Calu3 (cell line): ENCODE measurements at regions not wholly inside any gene's neighbourhood (a gene's known extent, or its start where the extent isn't known, plus 50 kb on each side); places are given as distances from the start of the nearest gene placed in this dataset.

Experiments
- BruUV-seq: library from RNA; stranded (reverse); fragments of 400-500 nt; replicated peaks from 2 replicates; lab custom pipeline; 2021; lab: Mats Ljungman, UMichigan
- CTCF ChIA-PET: fragments of 300-600 bp; sonication (Branson Sonifier 250); formaldehyde crosslinking; loops from one replicate; lab custom pipeline; 2022; ENCODE audit warnings: antibody characterized with exemption; lab: Charles Lee
- DNase-seq: peaks from one replicate; pipeline ENCODE4 v3.0.0; 2022
- H3K27ac Mint-ChIP-seq: one replicate; pipeline ENCODE4 v1.8.0; 2022; ENCODE audit warnings: mixed read lengths; ENCODE audit not compliant: unreplicated experiment
- H3K27me3 Mint-ChIP-seq: one replicate; pipeline ENCODE4 v1.8.0; 2022; ENCODE audit warnings: mixed read lengths; ENCODE audit not compliant: unreplicated experiment
- H3K36me3 Mint-ChIP-seq: one replicate; pipeline ENCODE4 v1.8.0; 2022; ENCODE audit warnings: mild to moderate bottlenecking, moderate library complexity, mixed read lengths; ENCODE audit not compliant: insufficient read depth, unreplicated experiment
- H3K4me1 Mint-ChIP-seq: one replicate; pipeline ENCODE4 v1.8.0; 2022; ENCODE audit warnings: mild to moderate bottlenecking, low read depth, mixed read lengths; ENCODE audit not compliant: unreplicated experiment
- H3K4me3 Mint-ChIP-seq: one replicate; pipeline ENCODE4 v1.8.0; 2022; ENCODE audit warnings: mild to moderate bottlenecking, low read depth, moderate library complexity, mixed read lengths; ENCODE audit not compliant: unreplicated experiment
- H3K9me3 Mint-ChIP-seq: one replicate; pipeline ENCODE4 v1.8.0; 2022; ENCODE audit warnings: low read depth, mixed read lengths; ENCODE audit not compliant: unreplicated experiment
- intact Hi-C: fragments of 100-400 bp; cut with micrococcal nuclease; formaldehyde crosslinking; loops from one replicate; pipeline ENCODE4 v1.10.0; 2022; ENCODE audit not compliant: unreplicated experiment
- TF ChIP-seq, protein P1 (sequence below): fragments of 200-600 bp; IDR thresholded peaks from one replicate; pipeline ENCODE4 v1.8.0; 2022; ENCODE audit warnings: antibody characterized with exemption; ENCODE audit not compliant: unreplicated experiment

DNA sequence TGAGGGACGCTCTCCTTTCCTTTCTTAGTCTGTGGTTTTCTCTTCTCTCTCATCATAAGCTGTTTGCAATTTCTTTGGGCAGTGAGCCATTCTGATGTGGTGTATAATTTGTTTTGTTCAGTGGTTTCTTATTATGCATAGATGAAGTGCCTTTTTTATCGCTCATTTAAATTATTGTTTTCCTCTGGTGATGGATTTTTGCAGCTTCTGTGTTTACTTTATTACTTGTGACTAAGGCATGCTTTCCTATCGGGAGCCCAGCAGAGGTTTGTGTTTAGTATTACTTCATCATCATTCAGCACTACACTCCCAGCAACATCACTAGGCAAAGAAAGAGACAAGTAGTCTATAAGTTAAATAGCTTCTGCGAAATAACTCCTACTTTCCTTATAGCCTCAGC, 586.6 kb upstream of the NOVA1 start:
- intact Hi-C loops = no loop called here
- H3K27me3 Mint-ChIP-seq = no peaks in the 10 kb centered on the region
- no peak overlapping the region for H3K27ac Mint-ChIP-seq
- no peak overlapping the region for H3K4me3 Mint-ChIP-seq
- TF ChIP-seq, protein P1, sequence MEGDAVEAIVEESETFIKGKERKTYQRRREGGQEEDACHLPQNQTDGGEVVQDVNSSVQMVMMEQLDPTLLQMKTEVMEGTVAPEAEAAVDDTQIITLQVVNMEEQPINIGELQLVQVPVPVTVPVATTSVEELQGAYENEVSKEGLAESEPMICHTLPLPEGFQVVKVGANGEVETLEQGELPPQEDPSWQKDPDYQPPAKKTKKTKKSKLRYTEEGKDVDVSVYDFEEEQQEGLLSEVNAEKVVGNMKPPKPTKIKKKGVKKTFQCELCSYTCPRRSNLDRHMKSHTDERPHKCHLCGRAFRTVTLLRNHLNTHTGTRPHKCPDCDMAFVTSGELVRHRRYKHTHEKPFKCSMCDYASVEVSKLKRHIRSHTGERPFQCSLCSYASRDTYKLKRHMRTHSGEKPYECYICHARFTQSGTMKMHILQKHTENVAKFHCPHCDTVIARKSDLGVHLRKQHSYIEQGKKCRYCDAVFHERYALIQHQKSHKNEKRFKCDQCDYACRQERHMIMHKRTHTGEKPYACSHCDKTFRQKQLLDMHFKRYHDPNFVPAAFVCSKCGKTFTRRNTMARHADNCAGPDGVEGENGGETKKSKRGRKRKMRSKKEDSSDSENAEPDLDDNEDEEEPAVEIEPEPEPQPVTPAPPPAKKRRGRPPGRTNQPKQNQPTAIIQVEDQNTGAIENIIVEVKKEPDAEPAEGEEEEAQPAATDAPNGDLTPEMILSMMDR = no peak
- CTCF ChIA-PET = no interaction called here
- H3K36me3 Mint-ChIP-seq = no peaks in the 10 kb centered on the region
- DNase-seq = no peak
- H3K4me1 Mint-ChIP-seq = no peaks in the 10 kb centered on the region
- BruUV-seq = no TSS peak
- H3K9me3 Mint-ChIP-seq = peaks cover 5% of the 10 kb centered on the region

DNA sequence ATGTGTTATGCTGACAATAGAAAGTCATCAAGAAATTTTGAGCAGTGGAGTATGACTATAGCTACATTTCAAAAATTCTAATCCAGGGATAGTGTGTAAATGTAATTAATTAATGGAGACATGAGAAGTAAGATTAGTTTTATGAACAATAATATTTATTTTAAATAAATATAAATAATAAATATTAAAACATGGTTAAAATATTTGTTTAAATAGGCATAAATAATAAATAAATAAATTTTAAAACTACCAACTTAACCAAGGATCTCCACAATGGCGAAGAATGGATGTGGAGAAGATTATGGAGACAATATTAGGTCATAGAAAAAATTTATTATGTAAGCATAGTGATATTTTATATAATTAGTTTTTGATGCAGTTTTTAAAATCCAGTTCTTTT, 588.2 kb upstream of the NOVA1 start:
- intact Hi-C loops = no loop called here
- no peak for DNase-seq
- H3K4me3 Mint-ChIP-seq = no peak overlapping the region
- TF ChIP-seq, protein P1 = no peak
- H3K27me3 Mint-ChIP-seq = no peaks in the 10 kb centered on the region
- peaks cover 8% of the 10 kb centered on the region for H3K9me3 Mint-ChIP-seq
- no peaks in the 10 kb centered on the region for H3K4me1 Mint-ChIP-seq
- no TSS peak for BruUV-seq
- CTCF ChIA-PET = no interaction called here
- H3K36me3 Mint-ChIP-seq = no peaks in the 10 kb centered on the region
- no peak overlapping the region for H3K27ac Mint-ChIP-seq

DNA sequence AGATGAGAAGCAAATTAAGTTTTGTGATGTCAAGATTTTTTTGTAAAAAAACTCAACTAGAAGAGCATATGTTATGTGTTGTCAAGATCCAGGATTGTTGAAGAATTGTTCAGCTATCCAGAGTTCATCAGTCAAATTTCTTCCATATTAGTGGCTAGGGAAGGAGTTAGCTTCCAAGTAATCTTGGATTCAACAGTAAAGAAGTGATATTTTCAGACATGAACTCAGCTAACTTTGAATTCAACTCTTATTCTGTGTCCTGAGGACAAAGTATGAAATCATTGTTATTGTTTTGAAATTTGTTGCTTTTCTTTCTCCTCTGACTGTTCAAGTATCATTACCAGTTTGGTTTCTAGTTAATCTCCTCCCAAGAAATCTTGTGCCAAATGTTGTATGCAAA, 589.3 kb upstream of the NOVA1 start:
- Mint-ChIP-seq H3K4me3 (no peak overlapping the region), H3K4me1 (no peaks in the 10 kb centered on the region), H3K36me3 (no peaks in the 10 kb centered on the region), H3K9me3 (peaks cover 9% of the 10 kb centered on the region), H3K27me3 (no peaks in the 10 kb centered on the region), H3K27ac (no peak overlapping the region)
- TF ChIP-seq, protein P1 = no peak
- no peak for DNase-seq
- no TSS peak for BruUV-seq
- intact Hi-C loops = no loop called here
- CTCF ChIA-PET = no interaction called here

DNA sequence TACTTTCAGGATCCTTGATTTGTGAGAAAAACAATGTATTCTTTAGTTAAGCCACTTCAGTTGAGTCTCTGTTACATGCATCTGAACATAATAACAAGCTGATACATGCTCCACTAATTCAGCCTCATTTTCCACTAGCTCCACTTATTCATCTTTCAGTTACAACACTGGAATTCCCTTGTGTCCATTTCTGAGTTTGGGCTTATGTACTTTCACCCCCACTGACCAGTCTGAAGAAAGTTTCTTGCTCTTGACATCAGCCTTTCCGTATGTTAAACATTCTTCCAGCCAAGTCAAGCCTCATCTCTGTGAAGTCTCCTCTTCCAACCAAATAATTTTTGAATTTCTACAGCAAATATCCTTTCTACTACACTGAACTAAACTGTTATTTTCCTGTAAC, 592.5 kb upstream of the NOVA1 start:
- Mint-ChIP-seq H3K36me3 (no peaks in the 10 kb centered on the region), H3K4me1 (no peaks in the 10 kb centered on the region), H3K27ac (no peak overlapping the region), H3K4me3 (no peak overlapping the region), H3K27me3 (no peaks in the 10 kb centered on the region), H3K9me3 (peaks cover 14% of the 10 kb centered on the region)
- intact Hi-C loops = no loop called here
- TF ChIP-seq, protein P1 = no peak
- CTCF ChIA-PET = no interaction called here
- no peak for DNase-seq
- BruUV-seq = no TSS peak
